Keratinocyte (primary cell): ENCODE measurements at regions not wholly inside any gene's neighbourhood (a gene's known extent, or its start where the extent isn't known, plus 50 kb on each side); places are given as distances from the start of the nearest gene placed in this dataset.

Experiments
- DNase-seq: peaks from one replicate; pipeline ENCODE4 v3.0.0-alpha.2; 2011; ENCODE audit warnings: low read depth, missing footprints, low spot score
- FAIRE-seq: peaks from 2 replicates; lab custom pipeline; 2011; peaks lifted over from hg19 to GRCh38; lab: Jason Lieb, UNC
- H2AFZ ChIP-seq: 2 replicates; pipeline ENCODE4 v1.6.0; 2012; ENCODE audit warnings: low read length, control low read depth, inconsistent platforms; ENCODE audit not compliant: control insufficient read depth
- H3K27ac ChIP-seq: 2 replicates; pipeline ENCODE4 v1.5.1; 2011; ENCODE audit warnings: low read length; ENCODE audit not compliant: control insufficient read depth, insufficient read depth
- H3K27me3 ChIP-seq: 3 replicates; pipeline ENCODE4 v1.6.0; 2011; ENCODE audit warnings: low read length; ENCODE audit not compliant: control insufficient read depth, insufficient read depth; ENCODE audit errors: extremely low read depth
- H3K36me3 ChIP-seq, 2 experiments: 2 replicates in 1 of 2; 3 replicates in 1 of 2; pipeline ENCODE4 v1.5.1; 2011; ENCODE audit warnings: low read length in 2 of 2, mild to moderate bottlenecking in 1 of 2; ENCODE audit not compliant: control insufficient read depth in 2 of 2, insufficient read depth in 2 of 2; ENCODE audit errors: extremely low read depth in 1 of 2
- H3K4me1 ChIP-seq: 3 replicates; pipeline ENCODE4 v1.5.1; 2011; ENCODE audit warnings: low read length; ENCODE audit not compliant: control insufficient read depth, insufficient read depth; ENCODE audit errors: extremely low read depth
- H3K4me2 ChIP-seq: 3 replicates; pipeline ENCODE4 v1.6.0; 2011; ENCODE audit warnings: low read depth, low read length; ENCODE audit not compliant: control insufficient read depth, insufficient read depth; ENCODE audit errors: extremely low read depth
- H3K4me3 ChIP-seq, 3 experiments: fragments of 200-600 bp in 1 of 3; sonication (generic) in 1 of 3; 2 replicates in 2 of 3; 3 replicates in 1 of 3; pipeline ENCODE4 v1.5.1; 2011 to 2016; ENCODE audit warnings: low read length in 3 of 3, mild to moderate bottlenecking in 3 of 3, control low read depth in 2 of 3, inconsistent platforms in 1 of 3, low read depth in 1 of 3, mixed read lengths in 1 of 3, mixed run types in 1 of 3, moderate library complexity in 1 of 3; ENCODE audit not compliant: control insufficient read depth in 2 of 3, insufficient read depth in 2 of 3; ENCODE audit errors: extremely low read depth in 1 of 3
- H3K79me2 ChIP-seq: 2 replicates; pipeline ENCODE4 v1.6.0; 2012; ENCODE audit warnings: low read length; ENCODE audit not compliant: control insufficient read depth, insufficient read depth
- H3K9ac ChIP-seq: 3 replicates; pipeline ENCODE4 v1.6.0; 2011; ENCODE audit warnings: low read length; ENCODE audit not compliant: control insufficient read depth, insufficient read depth; ENCODE audit errors: extremely low read depth
- H3K9me1 ChIP-seq: 3 replicates; pipeline ENCODE4 v1.6.0; 2011; ENCODE audit warnings: low read length; ENCODE audit not compliant: control insufficient read depth, insufficient read depth; ENCODE audit errors: extremely low read depth
- H3K9me3 ChIP-seq: 2 replicates; pipeline ENCODE4 v1.5.1; 2012; ENCODE audit warnings: low read depth, low read length; ENCODE audit not compliant: control insufficient read depth
- H4K20me1 ChIP-seq: 3 replicates; pipeline ENCODE4 v1.6.0; 2011; ENCODE audit warnings: low read length; ENCODE audit not compliant: control insufficient read depth, insufficient read depth; ENCODE audit errors: extremely low read depth
- CTCF ChIP-seq, 3 experiments: IDR thresholded peaks in 1 of 3; conservative IDR thresholded peaks in 1 of 3; optimal IDR thresholded peaks in 1 of 3; 2 replicates in 2 of 3; 3 replicates in 1 of 3; pipeline versions ENCODE3 to v1.5.1; 2011; ENCODE audit warnings: low read length in 3 of 3, mild to moderate bottlenecking in 3 of 3, moderate library complexity in 2 of 3, control low read depth in 1 of 3, inconsistent platforms in 1 of 3; ENCODE audit not compliant: insufficient read depth in 2 of 3; ENCODE audit errors: extremely low read depth in 1 of 3
- EZH2 ChIP-seq: IDR thresholded peaks from one replicate; pipeline ENCODE4 v1.6.1; 2012; ENCODE audit warnings: inconsistent platforms, mild to moderate bottlenecking, low read length, moderate library complexity
- dilution Hi-C: fragments of 300-500 bp; cut with MboI; formaldehyde crosslinking; loops from one replicate; pipeline ENCODE4 v1.7.0; 2020; ENCODE audit warnings: low sequenced_read_pairs; ENCODE audit not compliant: extremely low pct_ligation_motif_present

GRCh38 chr15:39113741-39114140, 467.1 kb upstream of the THBS1 start:
- H3K27ac ChIP-seq = no peak overlapping the region
- H3K9me3 ChIP-seq = peaks cover 16% of the 10 kb centered on the region
- H3K27me3 ChIP-seq = no peaks in the 10 kb centered on the region
- no peak for FAIRE-seq
- TF ChIP-seq CTCF (optimal IDR thresholded peaks at IDR 0.05 in 1 of 3, IDR thresholded peaks at IDR 0.05 in 1 of 3, conservative IDR thresholded peaks at IDR 0.05 in 1 of 3; ENCODE audit: extremely low read depth in 1 of 3, insufficient read depth in 2 of 3, low read length in 3 of 3) (no peak), EZH2 (no peak)
- no peak overlapping the region for H2AFZ ChIP-seq
- DNase-seq = no peak
- no peaks in the 10 kb centered on the region for H4K20me1 ChIP-seq
- no peaks in the 10 kb centered on the region for H3K9me1 ChIP-seq
- no peak overlapping the region for H3K9ac ChIP-seq
- H3K4me3 ChIP-seq = no peak overlapping the region
- dilution Hi-C loops = no loop called here
- H3K4me2 ChIP-seq = no peak overlapping the region
- no peaks in the 10 kb centered on the region for H3K36me3 ChIP-seq
- no peaks in the 10 kb centered on the region for H3K79me2 ChIP-seq
- H3K4me1 ChIP-seq = peaks cover 27% of the 10 kb centered on the region

- no peak overlapping the region for H3K9ac ChIP-seq
- peak; percentile 90 for DNase-seq
- no peak overlapping the region for H2AFZ ChIP-seq
- H3K4me3 ChIP-seq = peak overlapping the region in 1 of 3 experiments; percentile 36
- H3K4me2 ChIP-seq = peak overlapping the region; percentile 63
- H3K9me3 ChIP-seq = peaks cover 16% of the 10 kb centered on the region
- peak overlapping the region; percentile 66 for H3K27ac ChIP-seq
- H3K36me3 ChIP-seq = no peaks in the 10 kb centered on the region
- peaks cover 32% of the 10 kb centered on the region for H3K4me1 ChIP-seq
- TF ChIP-seq EZH2 (no peak), CTCF (optimal IDR thresholded peaks at IDR 0.05 in 1 of 3, IDR thresholded peaks at IDR 0.05 in 1 of 3, conservative IDR thresholded peaks at IDR 0.05 in 1 of 3; ENCODE audit: extremely low read depth in 1 of 3, insufficient read depth in 2 of 3, low read length in 3 of 3) (no peak)
- H3K27me3 ChIP-seq = no peaks in the 10 kb centered on the region
- H3K9me1 ChIP-seq = no peaks in the 10 kb centered on the region
- dilution Hi-C loops = no loop called here
- H3K79me2 ChIP-seq = no peaks in the 10 kb centered on the region
- FAIRE-seq = peak; percentile 93
- no peaks in the 10 kb centered on the region for H4K20me1 ChIP-seq
These were observed 466.0 kb upstream of the THBS1 start for GRCh38 chr15:39114690-39115378.
